ENCODE measurements at regions not wholly inside any gene's neighbourhood (a gene's known extent, or its start where the extent isn't known, plus 50 kb on each side); places are given as distances from the start of the nearest gene placed in this dataset.

GRCh38 chr11:86749821-86750401 is 50.4 kb upstream of the PRSS23 start:
- TF ChIP-seq CTCF (IDR thresholded peaks at IDR 0.05; ENCODE audit: insufficient read depth, low read length), result no peak
- no peak for TF ChIP-seq REST (IDR thresholded peaks at IDR 0.05; ENCODE audit: insufficient replicate concordance, low read depth)
